HG03521 (cell line): ENCODE measurements at regions not wholly inside any gene's neighbourhood (a gene's known extent, or its start where the extent isn't known, plus 50 kb on each side); places are given as distances from the start of the nearest gene placed in this dataset.
A peak's percentile ranks its signal among the peaks of the same experiment; 100 is the strongest.
"Not testable (repeated sequence)": the region's sequence is repeated elsewhere in the genome, so short reads cannot be mapped to it uniquely, and the experiment has no call there.

Source experiments
- ATAC-seq: cut with Tn5 transposase; IDR thresholded peaks from one replicate; pipeline ENCODE4 v1.9.1; 2021; ENCODE audit warnings: mild to moderate bottlenecking, moderate library complexity; ENCODE audit not compliant: unreplicated experiment

GRCh38 chr7:106747804-106748203, 86.8 kb upstream of the CCDC71L start:
- no peak for ATAC-seq

GRCh38 chr7:106749165-106749564, 88.2 kb upstream of the CCDC71L start:
- ATAC-seq: no peak

- ATAC-seq: no peak
Observed at GRCh38 chr7:106750773-106751172, 89.8 kb upstream of the CCDC71L start.

- no peak for ATAC-seq
Observed at GRCh38 chr7:106752367-106752766, 91.4 kb upstream of the CCDC71L start.

GRCh38 chr7:106755024-106755423, 94.1 kb upstream of the CCDC71L start:
- ATAC-seq: not testable (repeated sequence)

- ATAC-seq: no peak
Observed at GRCh38 chr7:106755641-106756040, 94.7 kb upstream of the CCDC71L start.

GRCh38 chr7:106756071-106756470, 95.1 kb upstream of the CCDC71L start:
- ATAC-seq: no peak

- no peak for ATAC-seq
Observed at GRCh38 chr7:106756884-106757283, 95.9 kb upstream of the CCDC71L start.

- ATAC-seq: no peak
Observed at GRCh38 chr7:106757846-106758245, 96.9 kb upstream of the CCDC71L start.

GRCh38 chr7:106762845-106763244, 101.9 kb upstream of the CCDC71L start:
- ATAC-seq: not testable (repeated sequence)

GRCh38 chr7:106763717-106764116, 101.4 kb upstream of the PIK3CG start:
- no peak for ATAC-seq

- ATAC-seq: no peak
Observed at GRCh38 chr7:106765727-106766355, 99.2 kb upstream of the PIK3CG start.

GRCh38 chr7:106766551-106766950, 98.5 kb upstream of the PIK3CG start:
- no peak for ATAC-seq

- no peak for ATAC-seq
Observed at GRCh38 chr7:106767078-106767477, 98.0 kb upstream of the PIK3CG start.

- ATAC-seq: peak; percentile 57
Observed at GRCh38 chr7:106767498-106768323, 97.4 kb upstream of the PIK3CG start.

- peak; percentile 77 for ATAC-seq
Observed at GRCh38 chr7:106768324-106768751, 96.7 kb upstream of the PIK3CG start.

GRCh38 chr7:106770191-106770590, 94.9 kb upstream of the PIK3CG start:
- no peak for ATAC-seq

- no peak for ATAC-seq
Observed at GRCh38 chr7:106772655-106773108, 92.4 kb upstream of the PIK3CG start.

- no peak for ATAC-seq
Observed at GRCh38 chr7:106773228-106773627, 91.9 kb upstream of the PIK3CG start.

- ATAC-seq: no peak
Observed at GRCh38 chr7:106773721-106774120, 91.4 kb upstream of the PIK3CG start.

GRCh38 chr7:106774213-106774767, 90.8 kb upstream of the PIK3CG start:
- no peak for ATAC-seq
